ENCODE measurements at regions not wholly inside any gene's neighbourhood (a gene's known extent, or its start where the extent isn't known, plus 50 kb on each side); places are given as distances from the start of the nearest gene placed in this dataset.
A peak's percentile ranks its signal among the peaks of the same experiment; 100 is the strongest.

DNA sequence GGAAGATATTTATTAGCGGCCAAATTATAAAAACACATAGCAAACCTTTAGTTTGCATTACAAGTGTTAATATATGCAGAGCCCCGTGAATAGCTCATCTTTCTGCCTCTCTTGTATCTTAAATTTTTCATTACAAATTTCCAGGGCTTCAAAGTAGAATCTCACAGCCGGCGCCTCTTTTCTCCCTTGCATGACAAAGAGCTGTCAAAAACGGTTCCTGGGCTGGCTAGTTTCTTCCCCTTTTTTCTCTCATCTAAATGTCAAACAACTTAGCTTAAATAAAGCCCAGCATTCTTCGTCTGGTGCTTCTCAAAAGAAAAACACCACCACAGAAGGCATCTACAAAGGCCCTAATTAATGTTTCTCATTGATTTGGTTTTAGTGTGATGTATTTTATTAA is 253.0 kb downstream of the INSC start:
- WGBS, 2 experiments (ENCODE audit: insufficient coverage in 1 of 2, insufficient read length in 1 of 2): 42 to 60% methylated on average over 1 to 6 of the region's 6 CpGs
- Mint-ChIP-seq H3K27me3 (ENCODE audit: insufficient read depth) (no peaks in the 10 kb centered on the region), H3K36me3 (ENCODE audit: low read depth) (no peaks in the 10 kb centered on the region), H3K27ac (no peak overlapping the region), H3K4me3 (no peak overlapping the region), H3K4me1 (peaks cover 84% of the 10 kb centered on the region), H3K9me3 (peaks cover 2% of the 10 kb centered on the region)
- Histone ChIP-seq H3K4me1 (ENCODE audit: control insufficient read depth, insufficient read depth, low read length) (peaks cover 7% of the 10 kb centered on the region), H3K9me3 (ENCODE audit: control insufficient read depth, low read length) (no peaks in the 10 kb centered on the region), H3K27ac (ENCODE audit: low read depth, low read length) (no peak overlapping the region), H3K36me3 (ENCODE audit: control insufficient read depth, insufficient read depth, low read length) (no peaks in the 10 kb centered on the region), H3K9ac (ENCODE audit: extremely low read depth, low read length, poor library complexity, severe bottlenecking) (no peak overlapping the region), H3K4me3 (ENCODE audit: low read length) (no peak overlapping the region), H3K27me3 (ENCODE audit: control insufficient read depth, insufficient read depth, low read length, poor library complexity, severe bottlenecking) (no peaks in the 10 kb centered on the region)
- peak; percentile 62 for DNase-seq
- TF ChIP-seq, protein P1, sequence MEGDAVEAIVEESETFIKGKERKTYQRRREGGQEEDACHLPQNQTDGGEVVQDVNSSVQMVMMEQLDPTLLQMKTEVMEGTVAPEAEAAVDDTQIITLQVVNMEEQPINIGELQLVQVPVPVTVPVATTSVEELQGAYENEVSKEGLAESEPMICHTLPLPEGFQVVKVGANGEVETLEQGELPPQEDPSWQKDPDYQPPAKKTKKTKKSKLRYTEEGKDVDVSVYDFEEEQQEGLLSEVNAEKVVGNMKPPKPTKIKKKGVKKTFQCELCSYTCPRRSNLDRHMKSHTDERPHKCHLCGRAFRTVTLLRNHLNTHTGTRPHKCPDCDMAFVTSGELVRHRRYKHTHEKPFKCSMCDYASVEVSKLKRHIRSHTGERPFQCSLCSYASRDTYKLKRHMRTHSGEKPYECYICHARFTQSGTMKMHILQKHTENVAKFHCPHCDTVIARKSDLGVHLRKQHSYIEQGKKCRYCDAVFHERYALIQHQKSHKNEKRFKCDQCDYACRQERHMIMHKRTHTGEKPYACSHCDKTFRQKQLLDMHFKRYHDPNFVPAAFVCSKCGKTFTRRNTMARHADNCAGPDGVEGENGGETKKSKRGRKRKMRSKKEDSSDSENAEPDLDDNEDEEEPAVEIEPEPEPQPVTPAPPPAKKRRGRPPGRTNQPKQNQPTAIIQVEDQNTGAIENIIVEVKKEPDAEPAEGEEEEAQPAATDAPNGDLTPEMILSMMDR (conservative IDR thresholded peaks at IDR 0.05): no peak

- 97 to 98% methylated on average over 4 to 5 of the region's 5 CpGs for WGBS, 2 experiments (ENCODE audit: insufficient coverage in 1 of 2, insufficient read length in 1 of 2)
- H3K4me1 ChIP-seq (ENCODE audit: control insufficient read depth, insufficient read depth, low read length): peaks cover 7% of the 10 kb centered on the region
- no peak overlapping the region for H3K27ac Mint-ChIP-seq
- no peak overlapping the region for H3K27ac ChIP-seq (ENCODE audit: low read depth, low read length)
- DNase-seq: no peak
- no peaks in the 10 kb centered on the region for H3K36me3 ChIP-seq (ENCODE audit: control insufficient read depth, insufficient read depth, low read length)
- no peaks in the 10 kb centered on the region for H3K9me3 ChIP-seq (ENCODE audit: control insufficient read depth, low read length)
- no peak overlapping the region for H3K4me3 ChIP-seq (ENCODE audit: low read length)
- H3K4me3 Mint-ChIP-seq: no peak overlapping the region
- H3K9ac ChIP-seq (ENCODE audit: extremely low read depth, low read length, poor library complexity, severe bottlenecking): no peak overlapping the region
- no peaks in the 10 kb centered on the region for H3K36me3 Mint-ChIP-seq (ENCODE audit: low read depth)
- no peaks in the 10 kb centered on the region for H3K27me3 Mint-ChIP-seq (ENCODE audit: insufficient read depth)
- H3K27me3 ChIP-seq (ENCODE audit: control insufficient read depth, insufficient read depth, low read length, poor library complexity, severe bottlenecking): no peaks in the 10 kb centered on the region
- TF ChIP-seq, protein P1 (conservative IDR thresholded peaks at IDR 0.05): no peak
- H3K4me1 Mint-ChIP-seq: peaks cover 69% of the 10 kb centered on the region
- peaks cover 2% of the 10 kb centered on the region for H3K9me3 Mint-ChIP-seq
Measured at GRCh38 chr11:15370495-15371147, 255.9 kb downstream of the INSC start.

DNA sequence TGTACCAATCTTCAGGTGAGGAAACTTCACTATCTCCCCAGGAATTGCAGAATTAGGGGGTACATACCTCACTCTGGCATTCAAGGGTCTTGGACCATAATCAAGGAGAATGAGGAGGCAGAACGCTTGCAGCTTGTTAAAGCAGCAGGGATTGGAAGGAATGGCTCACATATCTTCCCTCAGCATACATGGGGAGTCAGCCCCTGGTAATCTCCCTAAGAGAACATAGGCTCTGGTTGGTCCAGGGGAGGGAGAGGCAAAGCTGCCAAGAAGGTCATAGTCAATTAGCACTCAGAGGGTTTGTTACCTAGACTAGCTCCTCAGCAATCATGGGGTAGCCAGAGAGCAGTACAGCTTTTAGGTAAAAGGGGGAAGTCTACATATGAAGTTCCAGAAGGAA is 256.8 kb downstream of the INSC start:
- WGBS, 2 experiments (ENCODE audit: insufficient coverage in 1 of 2, insufficient read length in 1 of 2): 83% methylated on average over 1 of the region's 1 CpG; no CpG with 5 or more reads in 1 of the 2 experiments

More for the DNA sequence above, 256.8 kb downstream of the INSC start:
- Mint-ChIP-seq H3K27me3 (ENCODE audit: insufficient read depth) (no peaks in the 10 kb centered on the region), H3K9me3 (peaks cover 4% of the 10 kb centered on the region), H3K4me1 (peaks cover 62% of the 10 kb centered on the region), H3K36me3 (ENCODE audit: low read depth) (no peaks in the 10 kb centered on the region), H3K27ac (no peak overlapping the region), H3K4me3 (no peak overlapping the region)
- DNase-seq: no peak
- peaks cover 7% of the 10 kb centered on the region for H3K4me1 ChIP-seq (ENCODE audit: control insufficient read depth, insufficient read depth, low read length)
- H3K9ac ChIP-seq (ENCODE audit: extremely low read depth, low read length, poor library complexity, severe bottlenecking): no peak overlapping the region
- no peak overlapping the region for H3K27ac ChIP-seq (ENCODE audit: low read depth, low read length)
- H3K36me3 ChIP-seq (ENCODE audit: control insufficient read depth, insufficient read depth, low read length): no peaks in the 10 kb centered on the region
- TF ChIP-seq, protein P1 (conservative IDR thresholded peaks at IDR 0.05): no peak
- peaks cover 3% of the 10 kb centered on the region for H3K9me3 ChIP-seq (ENCODE audit: control insufficient read depth, low read length)
- H3K4me3 ChIP-seq (ENCODE audit: low read length): no peak overlapping the region
- no peaks in the 10 kb centered on the region for H3K27me3 ChIP-seq (ENCODE audit: control insufficient read depth, insufficient read depth, low read length, poor library complexity, severe bottlenecking)

Measured in endodermal cell (in vitro differentiated cells).